GM20000 (cell line): ENCODE measurements at regions not wholly inside any gene's neighbourhood (a gene's known extent, or its start where the extent isn't known, plus 50 kb on each side); places are given as distances from the start of the nearest gene placed in this dataset.

ENCODE experiments used
- DNase-seq: peaks from one replicate; pipeline ENCODE4 v3.0.0; 2012; ENCODE audit warnings: low spot score
- CTCF ChIP-seq: IDR thresholded peaks from 2 replicates; pipeline ENCODE4 v1.5.1; 2012; ENCODE audit warnings: mild to moderate bottlenecking, control low read depth; ENCODE audit errors: extremely low read depth, missing control alignments

- no peak for DNase-seq
These were observed 133.5 kb upstream of the IL12B start for GRCh38 chr5:159463590-159464321.

GRCh38 chr5:159465604-159466003 lies 135.3 kb upstream of the IL12B start:
- DNase-seq: no peak
- no peak for TF ChIP-seq CTCF

More at GRCh38 chr5:159463590-159464321, 133.5 kb upstream of the IL12B start:
- TF ChIP-seq CTCF: no peak

- no peak for TF ChIP-seq CTCF
- no peak for DNase-seq
These were observed 137.4 kb upstream of the IL12B start for GRCh38 chr5:159467666-159468065.

- no peak for TF ChIP-seq CTCF
- no peak for DNase-seq
These were observed 139.4 kb upstream of the IL12B start for GRCh38 chr5:159469496-159470372.

- no peak for DNase-seq
- no peak for TF ChIP-seq CTCF
These were observed 141.6 kb upstream of the IL12B start for GRCh38 chr5:159471904-159472303.

- TF ChIP-seq CTCF: no peak
- no peak for DNase-seq
These were observed 144.7 kb upstream of the IL12B start for GRCh38 chr5:159475026-159475425.

- no peak for TF ChIP-seq CTCF
- no peak for DNase-seq
These were observed 148.7 kb upstream of the IL12B start for GRCh38 chr5:159478950-159479349.
